ENCODE measurements at regions not wholly inside any gene's neighbourhood (a gene's known extent, or its start where the extent isn't known, plus 50 kb on each side); places are given as distances from the start of the nearest gene placed in this dataset.

DNA sequence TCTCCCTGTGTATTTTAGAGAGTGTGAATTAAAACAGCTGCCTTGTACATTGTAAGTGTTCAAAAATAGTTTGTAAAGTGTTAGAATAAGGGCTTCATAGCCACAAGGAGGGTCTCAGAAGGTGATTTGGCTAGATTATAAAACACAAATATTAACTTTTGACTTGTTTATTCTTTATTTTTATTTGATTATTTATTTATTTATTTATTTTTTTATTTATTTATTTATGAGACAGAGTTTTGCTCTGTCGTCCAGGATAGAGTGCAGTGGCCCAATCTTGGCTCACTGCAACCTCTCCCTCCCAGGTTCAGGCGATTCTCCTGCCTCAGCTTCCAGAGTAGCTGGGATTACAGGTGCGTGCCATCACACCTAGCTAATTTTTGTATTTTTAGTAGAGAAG, 111.5 kb upstream of the RBFOX1 start:
- H3K4me3 ChIP-seq (ENCODE audit: low read depth, low read length): no peak overlapping the region
- no peak for TF ChIP-seq CTCF (IDR thresholded peaks at IDR 0.05; ENCODE audit: insufficient read depth, low read depth, low read length)
- DNase-seq (ENCODE audit: low read depth): no peak

- H3K4me3 ChIP-seq (ENCODE audit: low read depth, low read length): no peak overlapping the region
- no peak for TF ChIP-seq CTCF (IDR thresholded peaks at IDR 0.05; ENCODE audit: insufficient read depth, low read depth, low read length)
These were observed 113.7 kb upstream of the RBFOX1 start for GRCh38 chr16:7218936-7219335.

DNA sequence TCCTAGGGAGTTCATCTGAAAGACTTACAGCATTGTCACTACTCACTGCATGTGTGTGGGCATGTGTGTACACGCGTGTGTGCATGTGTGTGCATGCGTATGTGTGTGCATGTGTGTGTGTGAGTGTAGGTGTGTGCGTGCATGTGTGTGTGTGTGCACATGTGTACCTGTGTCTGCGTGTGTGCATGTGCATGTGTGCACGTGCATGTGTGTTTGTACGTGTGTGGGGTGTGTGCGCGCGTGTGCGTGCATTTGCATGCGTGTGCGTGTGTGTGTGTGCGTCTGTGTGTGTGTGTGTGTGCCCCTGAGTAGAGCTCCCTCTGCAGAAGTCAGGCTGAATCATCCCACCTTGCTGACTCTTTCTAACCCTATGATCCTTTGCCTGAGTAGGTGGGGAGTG, 114.8 kb upstream of the RBFOX1 start:
- no peak for DNase-seq (ENCODE audit: low read depth)
- TF ChIP-seq CTCF (IDR thresholded peaks at IDR 0.05; ENCODE audit: insufficient read depth, low read depth, low read length): no peak
- no peak overlapping the region for H3K4me3 ChIP-seq (ENCODE audit: low read depth, low read length)

More at GRCh38 chr16:7218936-7219335, 113.7 kb upstream of the RBFOX1 start:
- DNase-seq (ENCODE audit: low read depth): no peak

GRCh38 chr16:7216719-7217118, 115.9 kb upstream of the RBFOX1 start:
- H3K4me3 ChIP-seq (ENCODE audit: low read depth, low read length): no peak overlapping the region
- no peak for TF ChIP-seq CTCF (IDR thresholded peaks at IDR 0.05; ENCODE audit: insufficient read depth, low read depth, low read length)

GRCh38 chr16:7211781-7212180, 120.9 kb upstream of the RBFOX1 start:
- no peak overlapping the region for H3K4me3 ChIP-seq (ENCODE audit: low read depth, low read length)
- DNase-seq (ENCODE audit: low read depth): no peak
- TF ChIP-seq CTCF (IDR thresholded peaks at IDR 0.05; ENCODE audit: insufficient read depth, low read depth, low read length): no peak

More at GRCh38 chr16:7216719-7217118, 115.9 kb upstream of the RBFOX1 start:
- no peak for DNase-seq (ENCODE audit: low read depth)

- H3K4me3 ChIP-seq (ENCODE audit: low read depth, low read length): no peak overlapping the region
These were observed 123.0 kb upstream of the RBFOX1 start for GRCh38 chr16:7209598-7209997.

More at GRCh38 chr16:7209598-7209997, 123.0 kb upstream of the RBFOX1 start:
- no peak for DNase-seq (ENCODE audit: low read depth)
- TF ChIP-seq CTCF (IDR thresholded peaks at IDR 0.05; ENCODE audit: insufficient read depth, low read depth, low read length): no peak

Data from fibroblast of villous mesenchyme (primary cell).